Neuron (in vitro differentiated cells): ENCODE measurements at regions not wholly inside any gene's neighbourhood (a gene's known extent, or its start where the extent isn't known, plus 50 kb on each side); places are given as distances from the start of the nearest gene placed in this dataset.
A peak's percentile ranks its signal among the peaks of the same experiment; 100 is the strongest.

ENCODE experiments used
- H2AFZ ChIP-seq: one replicate; pipeline ENCODE4 v1.6.1; 2013; ENCODE audit warnings: low read depth, mild to moderate bottlenecking, inconsistent platforms, low read length, moderate library complexity
- H3K27me3 ChIP-seq: one replicate; pipeline ENCODE4 v1.6.1; 2013; ENCODE audit warnings: low read length; ENCODE audit not compliant: insufficient read depth
- H3K36me3 ChIP-seq: one replicate; pipeline ENCODE4 v1.6.1; 2013; ENCODE audit warnings: low read length; ENCODE audit not compliant: insufficient read depth
- H3K4me1 ChIP-seq: one replicate; pipeline ENCODE4 v1.6.1; 2013; ENCODE audit warnings: low read length; ENCODE audit not compliant: insufficient read depth
- H3K4me3 ChIP-seq: 2 replicates; pipeline ENCODE4 v1.5.1; 2013; ENCODE audit warnings: mild to moderate bottlenecking, low read length, moderate library complexity
- H3K9me3 ChIP-seq: one replicate; pipeline ENCODE4 v1.6.1; 2013; ENCODE audit warnings: low read length

GRCh38 chr11:80598905-80599304 lies 1158.1 kb upstream of the TENM4 start:
- Histone ChIP-seq H3K36me3 (no peaks in the 10 kb centered on the region), H2AFZ (no peak overlapping the region), H3K4me1 (peaks cover 12% of the 10 kb centered on the region)

GRCh38 chr11:80596291-80596810 lies 1155.5 kb upstream of the TENM4 start:
- no peaks in the 10 kb centered on the region for H3K9me3 ChIP-seq
- H3K4me3 ChIP-seq = no peak overlapping the region
- H3K36me3 ChIP-seq = no peaks in the 10 kb centered on the region
- no peaks in the 10 kb centered on the region for H3K27me3 ChIP-seq
- H2AFZ ChIP-seq = peak overlapping the region; percentile 16
- H3K4me1 ChIP-seq = peaks cover 26% of the 10 kb centered on the region

More at GRCh38 chr11:80598905-80599304, 1158.1 kb upstream of the TENM4 start:
- Histone ChIP-seq H3K4me3 (no peak overlapping the region), H3K9me3 (no peaks in the 10 kb centered on the region), H3K27me3 (no peaks in the 10 kb centered on the region)

- Histone ChIP-seq H2AFZ (no peak overlapping the region), H3K4me1 (peaks cover 26% of the 10 kb centered on the region)
Observed at GRCh38 chr11:80595011-80595410, 1154.2 kb upstream of the TENM4 start.

GRCh38 chr11:80593648-80594374 lies 1153.0 kb upstream of the TENM4 start:
- Histone ChIP-seq H3K4me3 (no peak overlapping the region), H3K27me3 (no peaks in the 10 kb centered on the region), H2AFZ (peak overlapping the region; percentile 18), H3K9me3 (no peaks in the 10 kb centered on the region), H3K36me3 (no peaks in the 10 kb centered on the region), H3K4me1 (peaks cover 26% of the 10 kb centered on the region)

More at GRCh38 chr11:80595011-80595410, 1154.2 kb upstream of the TENM4 start:
- Histone ChIP-seq H3K9me3 (no peaks in the 10 kb centered on the region), H3K36me3 (no peaks in the 10 kb centered on the region), H3K4me3 (no peak overlapping the region), H3K27me3 (no peaks in the 10 kb centered on the region)

GRCh38 chr11:80592546-80592945 lies 1151.7 kb upstream of the TENM4 start:
- no peak overlapping the region for H3K4me3 ChIP-seq
- H3K9me3 ChIP-seq = no peaks in the 10 kb centered on the region
- H2AFZ ChIP-seq = no peak overlapping the region
- H3K27me3 ChIP-seq = no peaks in the 10 kb centered on the region
- peaks cover 26% of the 10 kb centered on the region for H3K4me1 ChIP-seq
- H3K36me3 ChIP-seq = no peaks in the 10 kb centered on the region

GRCh38 chr11:80587906-80588305 lies 1147.1 kb upstream of the TENM4 start:
- Histone ChIP-seq H2AFZ (no peak overlapping the region), H3K4me3 (no peak overlapping the region), H3K27me3 (no peaks in the 10 kb centered on the region), H3K36me3 (no peaks in the 10 kb centered on the region), H3K4me1 (peaks cover 3% of the 10 kb centered on the region), H3K9me3 (no peaks in the 10 kb centered on the region)

- H2AFZ ChIP-seq = no peak overlapping the region
- H3K27me3 ChIP-seq = no peaks in the 10 kb centered on the region
- no peaks in the 10 kb centered on the region for H3K36me3 ChIP-seq
- no peak overlapping the region for H3K4me3 ChIP-seq
- H3K9me3 ChIP-seq = no peaks in the 10 kb centered on the region
- no peaks in the 10 kb centered on the region for H3K4me1 ChIP-seq
Observed at GRCh38 chr11:80586464-80586863, 1145.6 kb upstream of the TENM4 start.

GRCh38 chr11:80584661-80585060 lies 1143.8 kb upstream of the TENM4 start:
- no peaks in the 10 kb centered on the region for H3K36me3 ChIP-seq
- H3K4me1 ChIP-seq = no peaks in the 10 kb centered on the region
- H3K9me3 ChIP-seq = no peaks in the 10 kb centered on the region

GRCh38 chr11:80569832-80570231 lies 1129.0 kb upstream of the TENM4 start:
- no peaks in the 10 kb centered on the region for H3K27me3 ChIP-seq
- no peak overlapping the region for H2AFZ ChIP-seq
- no peaks in the 10 kb centered on the region for H3K4me1 ChIP-seq
- H3K9me3 ChIP-seq = peaks cover 2% of the 10 kb centered on the region
- no peak overlapping the region for H3K4me3 ChIP-seq
- no peaks in the 10 kb centered on the region for H3K36me3 ChIP-seq

More at GRCh38 chr11:80584661-80585060, 1143.8 kb upstream of the TENM4 start:
- Histone ChIP-seq H3K4me3 (no peak overlapping the region), H2AFZ (no peak overlapping the region), H3K27me3 (no peaks in the 10 kb centered on the region)

- no peak overlapping the region for H2AFZ ChIP-seq
Observed at GRCh38 chr11:80565231-80565630, 1124.4 kb upstream of the TENM4 start.

GRCh38 chr11:80562523-80563125 lies 1121.8 kb upstream of the TENM4 start:
- no peak overlapping the region for H2AFZ ChIP-seq
- no peaks in the 10 kb centered on the region for H3K36me3 ChIP-seq
- no peaks in the 10 kb centered on the region for H3K9me3 ChIP-seq
- H3K27me3 ChIP-seq = no peaks in the 10 kb centered on the region
- no peak overlapping the region for H3K4me3 ChIP-seq
- peaks cover 20% of the 10 kb centered on the region for H3K4me1 ChIP-seq

More at GRCh38 chr11:80565231-80565630, 1124.4 kb upstream of the TENM4 start:
- no peaks in the 10 kb centered on the region for H3K36me3 ChIP-seq
- no peaks in the 10 kb centered on the region for H3K9me3 ChIP-seq
- no peaks in the 10 kb centered on the region for H3K27me3 ChIP-seq
- peaks cover 20% of the 10 kb centered on the region for H3K4me1 ChIP-seq
- no peak overlapping the region for H3K4me3 ChIP-seq

- H3K36me3 ChIP-seq = no peaks in the 10 kb centered on the region
- H3K4me1 ChIP-seq = peaks cover 27% of the 10 kb centered on the region
- no peak overlapping the region for H3K4me3 ChIP-seq
- no peaks in the 10 kb centered on the region for H3K9me3 ChIP-seq
- H3K27me3 ChIP-seq = no peaks in the 10 kb centered on the region
- H2AFZ ChIP-seq = no peak overlapping the region
Observed at GRCh38 chr11:80559942-80560341, 1119.1 kb upstream of the TENM4 start.

- H3K9me3 ChIP-seq = no peaks in the 10 kb centered on the region
- H3K36me3 ChIP-seq = no peaks in the 10 kb centered on the region
- no peak overlapping the region for H3K4me3 ChIP-seq
- H2AFZ ChIP-seq = no peak overlapping the region
- peaks cover 16% of the 10 kb centered on the region for H3K4me1 ChIP-seq
- no peaks in the 10 kb centered on the region for H3K27me3 ChIP-seq
Observed at GRCh38 chr11:80553565-80553964, 1112.7 kb upstream of the TENM4 start.
